Panc1 (cell line): ENCODE measurements at regions not wholly inside any gene's neighbourhood (a gene's known extent, or its start where the extent isn't known, plus 50 kb on each side); places are given as distances from the start of the nearest gene placed in this dataset.

ENCODE experiments used
- ATAC-seq: fragments of 200-7000 bp; cut with Tn5 transposase; 2 replicates; pipeline ENCODE4 v1.9.1; 2020; ENCODE audit warnings: mild to moderate bottlenecking, moderate library complexity
- BruUV-seq: library from RNA; stranded (reverse); fragments of 400-500 nt; replicated peaks from 2 replicates; lab custom pipeline; 2021; lab: Mats Ljungman, UMichigan
- CTCF ChIA-PET: fragments of 300-600 bp; sonication (Branson Sonifier 250); formaldehyde crosslinking; loops from one replicate; lab custom pipeline; 2022; ENCODE audit warnings: antibody characterized with exemption; lab: Charles Lee
- POLR2A ChIA-PET: fragments of 300-600 bp; sonication (Branson Sonifier 250); formaldehyde crosslinking; loops from one replicate; lab custom pipeline; 2022; ENCODE audit warnings: antibody characterized with exemption; lab: Charles Lee
- DNase-seq: peaks from one replicate; pipeline ENCODE4 v3.0.0-alpha.2; 2010; ENCODE audit warnings: low read depth, low spot score
- H3K27ac ChIP-seq: 2 replicates; pipeline ENCODE4 v1.5.1; 2011; ENCODE audit warnings: mild to moderate bottlenecking, low read length, inconsistent platforms
- H3K27me3 ChIP-seq: fragments of 200-500 bp; sonication (Bioruptor generic); 2 replicates; pipeline ENCODE4 v1.6.0; 2014; ENCODE audit warnings: low read length, inconsistent platforms; ENCODE audit not compliant: control insufficient read depth, insufficient read depth
- H3K36me3 ChIP-seq: fragments of 200-500 bp; sonication (Bioruptor generic); 2 replicates; pipeline ENCODE4 v1.5.1; 2014; ENCODE audit warnings: inconsistent platforms, mild to moderate bottlenecking, low read length, moderate library complexity; ENCODE audit not compliant: control insufficient read depth, insufficient read depth
- H3K4me1 ChIP-seq: 2 replicates; pipeline ENCODE4 v1.5.1; 2011; ENCODE audit warnings: inconsistent platforms, mild to moderate bottlenecking, low read length, moderate library complexity; ENCODE audit not compliant: control insufficient read depth, insufficient read depth
- H3K4me3 ChIP-seq, 2 experiments: 2 replicates each; pipeline ENCODE4 v1.5.1; 2011 to 2012; ENCODE audit warnings: low read depth in 2 of 2, low read length in 2 of 2, mild to moderate bottlenecking in 2 of 2, inconsistent platforms in 1 of 2, moderate library complexity in 1 of 2
- H3K9me3 ChIP-seq: fragments of 200-500 bp; sonication (Bioruptor generic); 2 replicates; pipeline ENCODE4 v1.5.1; 2014; ENCODE audit warnings: low read depth, mild to moderate bottlenecking, inconsistent platforms, low read length, moderate library complexity; ENCODE audit not compliant: control insufficient read depth, insufficient read depth
- CTCF ChIP-seq: fragments of 450-650 bp; IDR thresholded peaks from 2 replicates; pipeline ENCODE4 v1.5.1; 2017; ENCODE audit warnings: mild to moderate bottlenecking
- POLR2AphosphoS5 ChIP-seq: IDR thresholded peaks from 2 replicates; pipeline ENCODE4 v1.6.1; 2012; ENCODE audit warnings: mild to moderate bottlenecking, low read depth, low read length, moderate library complexity
- REST ChIP-seq, 2 experiments: IDR thresholded peaks; 2 replicates each; pipeline ENCODE4 v1.6.1; 2011 to 2012; ENCODE audit warnings: low read depth in 2 of 2, control low read depth in 1 of 2, low read length in 1 of 2, mild to moderate bottlenecking in 1 of 2, moderate library complexity in 1 of 2; ENCODE audit not compliant: insufficient read depth in 1 of 2
- SIN3A ChIP-seq: IDR thresholded peaks from 2 replicates; pipeline ENCODE4 v1.6.1; 2012; ENCODE audit warnings: low read depth, mild to moderate bottlenecking, low read length, moderate library complexity, borderline replicate concordance; ENCODE audit not compliant: insufficient read depth
- TCF7L2 ChIP-seq: IDR thresholded peaks from 2 replicates; pipeline ENCODE4 v1.6.1; 2011; ENCODE audit warnings: mild to moderate bottlenecking, low read depth, low read length, inconsistent platforms
- in situ Hi-C: cut with HindIII; loops from 2 replicates; pipeline ENCODE4 v1.10.0; 2016; ENCODE audit warnings: low sequenced_read_pairs, low pct_unique_long_range_greater_than_20kb
- intact Hi-C: fragments of 100-400 bp; cut with micrococcal nuclease; formaldehyde crosslinking; loops from one replicate; pipeline ENCODE4 v1.10.0; 2022; ENCODE audit not compliant: unreplicated experiment

- H3K27me3 ChIP-seq = no peaks in the 10 kb centered on the region
- TF ChIP-seq POLR2AphosphoS5 (no peak), TCF7L2 (no peak), REST (IDR thresholded peaks at IDR 0.05; ENCODE audit: insufficient read depth in 1 of 2, low read depth in 2 of 2, low read length in 1 of 2) (no peak), CTCF (no peak), SIN3A (no peak)
- intact Hi-C loops = no loop called here
- H3K9me3 ChIP-seq = no peaks in the 10 kb centered on the region
- ChIA-PET POLR2A (no interaction called here), CTCF (no interaction called here)
- DNase-seq (no peak), ATAC-seq (no peak)
- H3K36me3 ChIP-seq = no peaks in the 10 kb centered on the region
- H3K27ac ChIP-seq = no peak overlapping the region
- no peak overlapping the region for H3K4me3 ChIP-seq
- in situ Hi-C loops = no loop called here
- no TSS peak for BruUV-seq
- no peaks in the 10 kb centered on the region for H3K4me1 ChIP-seq
These were observed 87.5 kb downstream of the ANKRD60 start for GRCh38 chr20:58140787-58141425.

GRCh38 chr20:58139849-58140786 lies 88.3 kb downstream of the ANKRD60 start:
- in situ Hi-C loops = no loop called here
- Histone ChIP-seq H3K27me3 (no peaks in the 10 kb centered on the region), H3K4me1 (no peaks in the 10 kb centered on the region), H3K9me3 (no peaks in the 10 kb centered on the region), H3K36me3 (no peaks in the 10 kb centered on the region), H3K4me3 (no peak overlapping the region), H3K27ac (no peak overlapping the region)
- intact Hi-C loops = no loop called here
- no TSS peak for BruUV-seq
- TF ChIP-seq SIN3A (no peak), TCF7L2 (no peak), CTCF (no peak), POLR2AphosphoS5 (no peak)
- ChIA-PET POLR2A (no interaction called here), CTCF (no interaction called here)
- DNase-seq = no peak
- ATAC-seq = no peak
